CD4-positive, alpha-beta T cell (primary cell): ENCODE measurements at regions not wholly inside any gene's neighbourhood (a gene's known extent, or its start where the extent isn't known, plus 50 kb on each side); places are given as distances from the start of the nearest gene placed in this dataset.

Source experiments
- ATAC-seq: fragments of 200-7000 bp; cut with Tn5 transposase; one replicate; pipeline ENCODE4 v1.10.0; 2022; ENCODE audit warnings: mild to moderate bottlenecking; ENCODE audit not compliant: poor library complexity
- CTCF ChIA-PET: fragments of 350-600 bp; sonication (Branson Sonifier 250); formaldehyde crosslinking; loops from one replicate; lab custom pipeline; 2021; ENCODE audit warnings: antibody characterized with exemption, inconsistent platforms; lab: Charles Lee
- POLR2A ChIA-PET: fragments of 350-600 bp; sonication (Branson Sonifier 250); formaldehyde crosslinking; loops from one replicate; lab custom pipeline; 2021; ENCODE audit warnings: antibody characterized with exemption, inconsistent platforms; lab: Charles Lee
- DNase-seq, 14 experiments: peaks; one replicate each; pipeline ENCODE4 v3.0.0-alpha.2; 2013 to 2020; ENCODE audit warnings: mixed read lengths in 2 of 14
- H3K27ac ChIP-seq, 2 donors: one replicate each; pipeline versions ENCODE4 v1.5.1 to v1.7.0; 2013; ENCODE audit warnings: low read length in 2 of 2, low read depth in 1 of 2, mild to moderate bottlenecking in 1 of 2
- H3K27me3 ChIP-seq, 2 experiments: 1 replicate in 1 of 2; 2 replicates in 1 of 2; pipeline versions ENCODE4 v1.6.1 to v1.7.0; 2013; ENCODE audit warnings: low read length in 2 of 2, control low read depth in 1 of 2, mild to moderate bottlenecking in 1 of 2, moderate library complexity in 1 of 2; ENCODE audit not compliant: insufficient read depth in 2 of 2, control insufficient read depth in 1 of 2
- H3K36me3 ChIP-seq: one replicate; pipeline ENCODE4 v1.6.1; 2013; ENCODE audit warnings: low read length, control low read depth; ENCODE audit not compliant: insufficient read depth
- H3K4me1 ChIP-seq: one replicate; pipeline ENCODE4 v1.6.1; 2013; ENCODE audit warnings: low read length, control low read depth; ENCODE audit not compliant: insufficient read depth
- H3K4me3 ChIP-seq: one replicate; pipeline ENCODE4 v1.5.1; 2013; ENCODE audit warnings: mild to moderate bottlenecking, low read length, moderate library complexity
- H3K9me3 ChIP-seq, 2 experiments: 1 replicate in 1 of 2; 2 replicates in 1 of 2; pipeline versions ENCODE4 v1.6.1 to v1.7.0; 2013; ENCODE audit warnings: low read length in 2 of 2, mild to moderate bottlenecking in 2 of 2, control low read depth in 1 of 2, moderate library complexity in 1 of 2; ENCODE audit not compliant: control insufficient read depth in 1 of 2, insufficient read depth in 1 of 2
- H3K27ac Mint-ChIP-seq: one replicate; pipeline ENCODE4 v1.8.0; 2020; ENCODE audit warnings: mixed read lengths
- H3K27me3 Mint-ChIP-seq: one replicate; pipeline ENCODE4 v1.8.0; 2021; ENCODE audit warnings: mixed read lengths
- H3K36me3 Mint-ChIP-seq: one replicate; pipeline ENCODE4 v1.8.0; 2021; ENCODE audit warnings: low read depth, mixed read lengths
- H3K4me1 Mint-ChIP-seq: one replicate; pipeline ENCODE4 v1.8.0; 2021; ENCODE audit warnings: low read depth, mixed read lengths
- H3K4me3 Mint-ChIP-seq: one replicate; pipeline ENCODE4 v1.8.0; 2020; ENCODE audit warnings: mild to moderate bottlenecking, mixed read lengths
- H3K9me3 Mint-ChIP-seq: one replicate; pipeline ENCODE4 v1.8.0; 2020; ENCODE audit warnings: mixed read lengths
- CTCF ChIP-seq: fragments of 200-600 bp; IDR thresholded peaks from one replicate; pipeline ENCODE4 v1.8.0; 2022; ENCODE audit warnings: antibody characterized with exemption, mild to moderate bottlenecking
- intact Hi-C, 2 experiments: fragments of 100-400 bp; cut with DNase I in 1 of 2; cut with micrococcal nuclease in 1 of 2; formaldehyde crosslinking; loops; one replicate each; pipeline versions ENCODE4 v1.15.1 to v1.9.0; 2023 to 2025; cut with DNase I, micrococcal nuclease

- CTCF ChIA-PET = no interaction called here
- intact Hi-C loops = no loop called here
Observed at GRCh38 chr14:53411125-53411524, 258.0 kb upstream of the DDHD1 start.

GRCh38 chr14:53409969-53410368, 256.8 kb upstream of the DDHD1 start:
- POLR2A ChIA-PET = no interaction called here
- no peak for TF ChIP-seq CTCF
- Histone ChIP-seq H3K27me3 (no peaks in the 10 kb centered on the region), H3K4me1 (no peaks in the 10 kb centered on the region), H3K9me3 (no peaks in the 10 kb centered on the region), H3K36me3 (no peaks in the 10 kb centered on the region), H3K4me3 (no peak overlapping the region), H3K27ac (no peak overlapping the region)
- Mint-ChIP-seq H3K4me3 (no peak overlapping the region), H3K4me1 (no peaks in the 10 kb centered on the region), H3K27me3 (no peaks in the 10 kb centered on the region), H3K36me3 (no peaks in the 10 kb centered on the region), H3K27ac (no peak overlapping the region), H3K9me3 (no peaks in the 10 kb centered on the region)
- no peak for ATAC-seq
- DNase-seq = no peak
- CTCF ChIA-PET = no interaction called here
- intact Hi-C loops = no loop called here

More at GRCh38 chr14:53411125-53411524, 258.0 kb upstream of the DDHD1 start:
- Histone ChIP-seq H3K4me1 (no peaks in the 10 kb centered on the region), H3K27ac (no peak overlapping the region), H3K9me3 (no peaks in the 10 kb centered on the region), H3K27me3 (no peaks in the 10 kb centered on the region), H3K36me3 (no peaks in the 10 kb centered on the region), H3K4me3 (no peak overlapping the region)
- no peak overlapping the region for H3K27ac Mint-ChIP-seq
- POLR2A ChIA-PET = no interaction called here
- no peaks in the 10 kb centered on the region for H3K27me3 Mint-ChIP-seq
- H3K9me3 Mint-ChIP-seq = no peaks in the 10 kb centered on the region
- no peak for DNase-seq
- H3K4me1 Mint-ChIP-seq = no peaks in the 10 kb centered on the region
- no peak for TF ChIP-seq CTCF
- ATAC-seq = no peak
- no peak overlapping the region for H3K4me3 Mint-ChIP-seq
- H3K36me3 Mint-ChIP-seq = no peaks in the 10 kb centered on the region

GRCh38 chr14:53409289-53409688, 256.2 kb upstream of the DDHD1 start:
- no peak for DNase-seq
- Histone ChIP-seq H3K36me3 (no peaks in the 10 kb centered on the region), H3K4me3 (no peak overlapping the region), H3K4me1 (no peaks in the 10 kb centered on the region), H3K27me3 (no peaks in the 10 kb centered on the region), H3K9me3 (no peaks in the 10 kb centered on the region), H3K27ac (no peak overlapping the region)
- no peaks in the 10 kb centered on the region for H3K27me3 Mint-ChIP-seq
- H3K27ac Mint-ChIP-seq = no peak overlapping the region
- no peaks in the 10 kb centered on the region for H3K4me1 Mint-ChIP-seq
- intact Hi-C loops = no loop called here
- no peak for ATAC-seq
- ChIA-PET POLR2A (no interaction called here), CTCF (no interaction called here)
- TF ChIP-seq CTCF = no peak
- no peaks in the 10 kb centered on the region for H3K9me3 Mint-ChIP-seq
- no peak overlapping the region for H3K4me3 Mint-ChIP-seq
- H3K36me3 Mint-ChIP-seq = no peaks in the 10 kb centered on the region
